GM19467 (cell line): ENCODE measurements at regions not wholly inside any gene's neighbourhood (a gene's known extent, or its start where the extent isn't known, plus 50 kb on each side); places are given as distances from the start of the nearest gene placed in this dataset.

Source experiments
- ATAC-seq: cut with Tn5 transposase; IDR thresholded peaks from one replicate; pipeline ENCODE4 v1.9.1; 2021; ENCODE audit warnings: mild to moderate bottlenecking, moderate library complexity; ENCODE audit not compliant: unreplicated experiment

DNA sequence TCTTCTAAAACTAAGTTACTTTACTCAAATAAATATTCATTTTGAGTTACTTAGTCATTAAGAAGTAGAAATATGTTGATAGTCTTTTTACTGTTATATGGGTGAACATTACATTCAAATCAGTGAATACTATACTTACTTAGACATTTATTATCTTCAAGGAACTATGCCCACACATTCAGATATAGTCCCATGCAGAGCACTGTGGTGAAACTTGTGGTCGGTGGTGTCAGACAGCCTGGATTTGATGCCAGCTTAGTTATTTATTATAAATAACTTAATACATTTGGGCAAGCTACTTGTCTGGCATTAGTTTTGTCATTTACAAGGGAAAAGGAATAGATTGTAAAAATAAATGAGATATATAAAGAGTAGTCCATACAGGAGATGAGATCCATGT lies 149.5 kb downstream of the RAP2B start:
- no peak for ATAC-seq

DNA sequence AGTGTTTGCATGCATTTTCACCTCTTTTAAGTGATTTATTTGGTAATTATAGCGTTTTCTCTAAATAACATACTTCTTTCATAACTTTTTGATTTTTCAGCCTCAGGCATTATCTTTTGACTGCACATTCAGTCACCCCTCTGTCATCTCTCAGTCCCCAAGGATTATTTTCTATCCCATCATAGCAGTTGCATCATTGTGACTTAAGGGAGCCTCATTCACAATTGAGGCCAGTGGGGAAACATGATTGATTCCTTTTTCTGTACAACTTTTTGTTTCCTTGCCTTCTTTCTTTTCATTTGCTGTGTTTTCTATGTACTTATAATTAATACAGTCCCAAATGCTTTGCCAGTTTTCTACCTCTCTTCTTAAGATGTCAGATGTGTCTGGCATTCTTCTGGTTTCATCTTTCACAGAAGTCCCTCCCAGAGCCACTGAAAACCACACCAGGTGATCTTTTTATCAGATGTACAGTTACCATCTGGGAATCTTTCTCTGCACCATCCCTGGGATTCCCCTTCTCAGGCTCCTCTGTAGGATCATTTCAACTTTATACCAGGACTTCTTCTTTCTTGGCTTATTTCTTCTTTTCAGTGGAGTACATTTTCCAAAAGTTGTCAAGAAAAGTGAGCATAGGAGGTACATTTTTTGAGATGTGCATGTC lies 151.4 kb downstream of the RAP2B start:
- no peak for ATAC-seq

DNA sequence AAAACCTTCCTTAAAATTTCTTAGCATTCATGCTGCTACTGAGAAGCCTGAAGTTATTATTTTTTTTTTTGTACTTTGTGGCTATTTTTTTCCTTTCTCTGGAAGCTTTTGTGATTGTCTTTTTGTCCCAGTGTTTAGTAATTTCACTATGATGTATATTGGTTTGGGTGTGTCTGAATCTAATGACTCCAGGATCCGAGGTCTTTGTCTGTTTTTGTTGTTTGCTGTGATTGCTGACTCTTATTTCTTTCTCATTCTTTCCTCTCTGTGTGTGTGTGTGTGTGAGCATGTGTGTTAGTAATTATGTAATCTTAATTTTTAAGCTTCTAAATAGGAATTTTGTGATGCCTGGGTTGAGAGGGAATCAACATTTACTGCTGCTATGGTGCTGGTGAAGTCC lies 152.0 kb downstream of the RAP2B start:
- ATAC-seq, result no peak

DNA sequence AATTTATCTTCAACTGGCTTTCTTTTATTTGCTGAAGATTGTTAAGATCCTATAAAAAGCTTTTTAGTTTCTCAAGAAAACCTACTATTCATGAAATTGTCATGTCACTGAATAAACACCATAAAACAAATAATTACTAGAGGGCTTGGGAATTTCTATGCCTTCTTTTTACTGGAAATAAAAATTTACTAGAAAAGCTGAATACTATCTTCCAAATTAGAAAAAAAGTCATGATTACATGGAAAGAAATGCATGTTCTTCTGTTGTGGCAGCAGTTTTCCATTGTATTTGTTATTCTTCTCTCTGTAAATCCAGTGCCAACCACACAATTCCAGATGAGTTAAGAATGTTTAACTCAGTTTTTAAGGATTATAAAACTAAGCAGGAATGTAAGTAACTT lies 153.8 kb downstream of the RAP2B start:
- no peak for ATAC-seq

DNA sequence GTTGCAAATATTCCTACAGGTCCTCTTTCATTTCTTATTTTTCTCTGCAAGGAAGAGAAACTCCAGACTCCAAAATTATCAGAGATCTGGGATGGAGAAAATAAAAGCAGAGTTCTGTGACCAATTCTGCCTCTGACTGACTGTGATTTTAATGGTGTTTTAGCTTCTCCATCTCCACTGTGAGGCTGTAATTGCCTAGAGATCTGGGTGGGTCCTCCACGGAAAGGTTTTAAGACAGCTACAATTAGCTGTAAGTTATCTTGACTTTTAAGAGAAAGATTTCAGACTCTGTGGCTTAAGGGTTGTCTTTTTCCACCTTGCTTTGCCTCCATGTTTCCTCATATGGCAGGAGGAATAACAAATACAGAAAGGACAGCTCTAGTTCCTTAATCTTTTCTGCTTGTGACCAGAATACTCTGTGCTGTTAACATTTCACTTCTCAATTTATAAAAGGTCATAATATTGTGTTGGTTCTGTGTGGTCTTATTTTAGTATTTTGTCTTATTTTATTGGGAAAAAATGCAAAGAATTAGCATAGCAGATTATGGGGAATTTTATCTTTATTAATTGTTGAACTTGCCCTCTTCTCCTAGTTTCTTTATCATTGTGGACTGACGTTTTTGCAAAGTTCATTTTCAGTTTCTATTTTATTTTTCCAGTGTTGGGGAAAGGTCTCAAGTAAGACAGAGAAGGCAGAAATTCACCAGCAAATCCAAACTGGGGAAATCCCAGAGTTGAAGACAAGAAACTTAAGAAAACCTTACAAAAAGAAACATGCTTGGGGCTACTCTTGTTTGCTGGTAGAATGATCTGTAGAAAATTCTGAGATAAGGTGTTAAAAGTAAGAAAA lies 157.9 kb downstream of the RAP2B start:
- ATAC-seq, result no peak

DNA sequence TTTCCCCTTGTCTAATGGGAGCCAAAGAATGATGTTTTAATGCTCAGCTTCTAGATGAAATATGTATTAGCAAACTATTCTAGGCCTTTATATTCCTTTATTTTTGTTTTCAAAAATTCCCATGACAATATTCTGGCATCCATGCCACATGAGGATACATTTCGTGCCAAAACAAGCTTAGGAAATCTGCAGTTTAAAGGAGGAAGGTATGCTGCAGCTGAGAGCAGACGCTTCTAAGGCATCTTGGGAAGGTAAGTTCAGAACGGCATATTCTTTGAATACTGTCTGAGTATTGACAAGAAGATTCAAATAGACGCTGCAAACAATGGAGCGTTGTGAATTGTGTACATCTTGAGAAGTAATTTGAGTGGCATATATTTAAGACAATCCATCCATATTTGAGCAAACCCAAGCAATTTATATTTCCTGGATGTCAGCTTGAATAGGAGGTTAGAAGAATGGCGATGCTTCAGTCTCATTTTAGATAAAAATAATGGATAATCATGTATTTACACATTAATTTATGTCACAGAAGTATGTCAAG lies 158.6 kb downstream of the RAP2B start:
- no peak for ATAC-seq

DNA sequence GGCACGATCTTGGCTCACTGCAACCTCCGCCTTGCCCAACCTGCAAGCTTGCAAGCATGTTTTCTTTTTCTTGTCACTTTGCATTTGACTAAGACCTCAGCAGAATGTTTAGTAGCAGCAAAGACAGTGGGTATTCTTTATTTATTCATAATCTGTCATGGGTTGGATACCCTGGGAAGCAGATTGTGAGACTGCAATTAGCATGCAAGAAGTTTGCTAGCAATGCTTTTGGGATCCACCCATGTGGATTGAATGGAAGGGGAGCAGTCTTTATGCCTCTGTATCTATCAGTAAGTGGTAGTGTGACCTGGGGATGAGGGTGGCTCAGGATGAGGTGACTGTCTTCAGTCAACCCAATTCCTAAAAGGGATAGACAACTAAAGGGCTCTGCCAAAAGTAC lies 166.7 kb downstream of the RAP2B start:
- no peak for ATAC-seq

DNA sequence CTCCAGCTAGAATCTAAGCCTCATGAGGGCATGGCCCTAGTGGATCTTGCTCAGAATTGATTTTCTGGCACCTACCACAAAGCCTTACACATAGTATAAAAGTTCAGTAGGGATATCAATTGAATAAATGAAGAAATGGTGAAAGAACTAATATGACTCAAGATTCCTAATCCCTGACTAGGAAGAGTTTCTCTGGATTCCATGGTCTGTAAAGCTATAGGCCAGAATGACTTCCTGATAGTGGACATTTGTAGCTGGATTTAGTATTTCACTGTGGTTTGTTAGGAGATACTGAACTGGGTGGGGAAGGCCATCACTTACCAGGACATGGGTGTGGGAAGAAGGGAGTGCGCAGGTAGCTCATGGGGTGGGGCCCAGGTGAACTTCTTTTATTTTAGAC lies 168.9 kb downstream of the RAP2B start:
- ATAC-seq, result no peak

DNA sequence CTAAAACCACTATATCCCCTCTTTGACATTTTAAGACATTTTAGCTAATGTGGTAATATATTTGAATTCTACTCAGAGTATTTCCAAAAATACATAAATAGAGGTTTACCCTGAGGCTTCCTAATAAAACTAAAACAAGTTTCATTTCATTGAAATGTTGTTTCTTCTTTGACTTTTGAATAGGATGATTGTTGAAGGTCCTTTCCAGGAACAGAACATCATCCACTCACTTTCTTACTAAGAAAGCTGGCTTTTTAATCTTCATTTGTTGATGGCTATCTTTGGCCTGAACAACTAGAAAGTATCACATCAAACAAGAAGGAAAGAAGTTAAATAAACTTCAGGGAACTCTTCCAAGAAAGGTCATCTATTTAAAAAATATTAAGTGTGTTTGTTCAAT lies 169.7 kb downstream of the RAP2B start:
- no peak for ATAC-seq

DNA sequence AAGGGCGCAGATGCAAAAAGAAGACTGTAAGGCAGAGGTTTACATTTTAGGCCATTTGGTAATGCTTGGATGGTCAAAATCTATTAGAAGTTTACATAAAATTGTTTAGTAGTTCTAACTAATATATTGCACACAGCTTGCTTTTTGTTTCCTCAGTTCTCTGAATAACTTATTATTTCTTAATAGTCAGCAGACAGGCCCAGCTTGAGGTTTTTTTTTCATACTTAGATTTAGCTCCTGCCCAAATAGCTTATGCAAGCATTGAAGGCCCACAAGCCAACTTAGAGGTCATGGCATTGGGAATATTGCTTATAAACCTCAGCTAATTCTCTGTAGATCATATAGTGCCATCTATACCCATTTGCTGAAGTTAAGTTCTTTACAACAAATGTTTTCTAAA lies 172.5 kb downstream of the RAP2B start:
- ATAC-seq, result no peak

DNA sequence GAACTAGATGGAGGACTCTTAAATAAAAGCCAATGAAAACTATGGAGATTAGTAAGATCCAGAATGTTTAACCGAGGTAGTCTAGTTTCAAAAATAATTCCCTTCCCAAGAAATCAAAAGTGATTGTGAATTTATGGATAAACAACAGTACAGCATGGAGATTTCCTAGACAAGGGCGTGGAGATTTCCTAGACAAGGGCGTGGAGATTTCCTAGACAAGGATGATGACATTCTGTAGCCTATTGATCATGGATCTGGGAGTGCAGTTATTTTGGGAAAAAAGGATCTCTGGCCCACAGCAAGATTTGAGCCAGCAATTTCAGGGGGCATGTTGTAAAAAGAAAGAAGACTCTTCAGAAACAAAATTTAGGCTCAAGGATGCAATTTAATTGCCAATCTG lies 175.3 kb downstream of the RAP2B start:
- ATAC-seq, result no peak

DNA sequence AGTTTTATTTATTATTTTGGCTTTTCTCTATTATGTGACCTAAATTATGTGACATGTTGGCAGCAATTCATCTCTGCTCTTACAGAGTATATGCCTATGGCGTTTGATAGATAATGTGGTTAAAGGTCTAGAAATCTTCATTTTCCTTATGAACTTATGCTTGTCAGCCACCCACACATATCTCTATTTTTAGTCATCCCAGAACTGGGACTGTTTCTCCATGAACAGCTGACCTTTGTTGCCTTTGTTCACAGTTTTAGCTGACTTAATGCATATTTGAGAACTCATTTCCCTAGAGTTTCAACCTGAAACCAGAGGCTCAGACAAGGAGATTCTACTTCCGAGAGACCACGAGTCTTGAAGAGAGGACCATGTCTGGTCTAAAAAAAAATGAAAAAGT lies 176.5 kb downstream of the RAP2B start:
- ATAC-seq, result no peak

DNA sequence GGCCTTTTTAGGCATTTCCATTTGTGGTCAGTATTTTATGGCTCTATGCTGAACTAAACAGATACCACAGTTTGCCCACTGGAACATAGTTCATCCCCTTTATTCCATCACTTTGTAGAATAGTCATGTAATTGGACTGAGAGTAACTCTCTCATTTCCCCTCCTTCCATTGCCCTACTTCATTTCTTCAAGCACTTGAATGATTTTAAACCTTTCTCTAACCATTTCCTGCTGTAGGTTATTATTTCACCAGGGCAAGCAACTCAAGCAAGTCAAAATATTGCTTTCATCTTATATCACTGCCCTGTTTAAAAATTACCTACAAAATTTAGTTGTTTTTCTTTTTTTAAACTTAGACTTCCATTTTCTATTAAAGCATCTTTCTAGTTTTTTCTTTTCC lies 177.0 kb downstream of the RAP2B start:
- ATAC-seq, result no peak

DNA sequence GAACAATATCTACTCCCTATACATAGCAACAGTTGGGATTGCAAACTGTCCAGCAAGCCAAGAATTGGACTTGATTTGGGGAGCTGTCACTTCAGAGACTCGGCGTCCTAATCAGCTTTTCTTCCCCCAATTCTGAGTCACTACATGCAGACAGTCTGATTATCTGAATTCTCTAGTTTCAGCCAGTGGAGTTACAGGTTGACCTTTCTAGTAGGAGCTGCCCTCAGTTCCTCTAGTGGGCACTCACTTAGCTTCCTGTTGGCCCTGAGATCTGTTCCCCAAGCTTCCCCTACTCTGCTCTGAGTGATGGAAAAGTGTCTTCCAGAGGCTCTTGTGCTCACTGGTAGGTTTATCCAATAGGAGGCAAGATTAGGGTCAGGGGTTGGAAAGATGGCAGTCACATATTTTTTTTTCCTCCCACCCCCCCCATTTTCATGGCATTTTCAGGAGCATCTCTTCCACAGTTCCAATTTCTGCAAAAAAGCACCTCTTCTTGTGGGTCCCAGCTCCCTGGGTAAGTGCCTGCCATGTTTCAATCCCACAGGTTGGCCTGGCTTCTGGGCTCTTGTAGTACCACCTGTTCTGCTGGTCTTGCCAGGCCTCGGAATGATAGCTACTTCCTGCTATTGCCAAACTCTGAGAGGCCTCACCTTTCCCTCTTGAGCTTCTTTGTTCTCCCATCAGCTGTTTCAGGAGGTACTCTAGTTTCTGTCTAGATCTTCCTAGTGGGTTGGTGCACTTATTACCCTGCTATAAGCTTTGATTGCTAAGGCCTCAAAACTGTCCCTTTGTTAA lies 182.2 kb downstream of the RAP2B start:
- ATAC-seq, result no peak

DNA sequence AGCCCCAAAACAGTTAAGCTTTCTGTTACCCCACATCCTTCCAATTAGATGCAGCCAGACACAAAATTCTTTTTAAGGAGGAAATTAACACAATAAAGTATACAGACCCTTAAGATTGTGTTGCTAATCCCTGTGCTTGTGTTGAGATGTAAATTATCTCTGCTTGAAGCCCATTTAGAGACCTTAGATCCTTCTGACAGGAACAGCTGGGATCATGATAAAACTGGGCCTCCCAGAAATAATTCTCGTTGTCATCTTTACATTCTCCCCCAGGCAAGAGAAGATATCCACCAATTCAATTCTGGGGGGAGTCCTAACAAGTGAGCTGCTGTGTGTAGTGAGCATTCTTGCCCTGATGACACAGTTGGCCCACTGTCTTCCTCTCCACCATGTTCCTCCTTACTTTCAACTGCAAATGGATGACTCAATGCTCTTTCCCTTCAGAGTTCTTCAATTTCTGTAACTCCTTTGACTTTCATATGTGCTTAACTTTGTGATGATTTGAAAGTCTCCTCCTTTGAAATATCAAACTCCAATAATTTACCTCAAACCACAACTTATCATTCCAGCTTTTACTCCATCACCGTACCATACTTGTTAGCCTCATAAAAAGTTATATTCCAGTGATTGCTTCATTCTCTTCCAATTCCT lies 186.6 kb downstream of the RAP2B start:
- ATAC-seq, result no peak

DNA sequence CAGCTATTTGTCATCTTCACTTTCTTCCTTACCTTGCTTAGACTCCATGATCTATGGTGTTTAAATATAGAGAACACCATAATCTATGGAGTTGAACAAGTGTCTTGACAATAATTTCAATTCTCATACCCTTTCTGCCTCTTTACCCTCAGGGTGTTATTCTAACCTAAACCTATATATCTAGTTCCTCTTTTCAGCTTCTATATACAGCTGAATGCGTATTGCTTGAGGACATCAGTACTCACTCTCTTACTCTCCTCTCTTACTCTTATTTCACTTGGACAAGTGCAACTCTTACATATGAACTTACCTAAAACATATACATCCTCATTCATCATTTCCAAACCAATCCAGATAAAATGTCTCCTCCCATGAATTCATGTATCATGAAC lies 187.1 kb downstream of the RAP2B start:
- ATAC-seq, result no peak

DNA sequence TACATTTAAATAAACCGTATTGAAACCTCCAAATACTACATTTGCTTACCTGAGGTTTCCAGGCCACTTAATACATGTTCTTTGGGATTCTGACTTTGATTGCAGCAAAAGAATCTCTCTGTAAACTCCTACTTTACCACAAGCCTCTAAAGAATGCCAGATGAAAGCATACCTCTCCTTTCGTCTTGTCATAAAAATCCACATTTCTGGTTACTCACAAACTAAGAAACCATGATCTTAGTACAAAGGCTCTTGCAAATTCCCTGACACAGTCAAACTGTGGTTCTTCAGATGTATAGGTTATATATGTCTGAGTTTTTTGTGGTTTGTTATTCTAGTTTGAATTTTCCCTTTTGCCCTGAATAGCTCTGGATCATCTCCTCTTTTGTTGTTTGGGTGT lies 188.4 kb downstream of the RAP2B start:
- no peak for ATAC-seq

DNA sequence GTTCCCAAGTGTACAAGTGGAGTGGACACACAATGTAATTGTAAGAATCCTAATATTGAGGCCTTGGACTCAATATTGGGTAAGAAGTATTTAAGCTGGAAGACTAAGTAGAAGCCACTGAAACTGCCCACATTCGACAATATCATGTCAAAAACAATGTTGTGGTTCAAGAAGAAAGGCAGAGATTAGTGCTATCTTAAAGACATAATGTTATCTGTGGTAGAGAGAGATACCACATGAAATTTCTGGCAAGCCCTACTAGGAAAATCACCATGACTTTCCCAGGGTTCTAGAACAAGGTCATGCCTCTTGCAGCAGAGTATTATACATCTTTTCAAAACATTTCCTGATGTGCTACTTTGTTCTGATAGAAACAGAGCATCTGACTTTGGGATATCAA lies 192.6 kb downstream of the RAP2B start:
- no peak for ATAC-seq

DNA sequence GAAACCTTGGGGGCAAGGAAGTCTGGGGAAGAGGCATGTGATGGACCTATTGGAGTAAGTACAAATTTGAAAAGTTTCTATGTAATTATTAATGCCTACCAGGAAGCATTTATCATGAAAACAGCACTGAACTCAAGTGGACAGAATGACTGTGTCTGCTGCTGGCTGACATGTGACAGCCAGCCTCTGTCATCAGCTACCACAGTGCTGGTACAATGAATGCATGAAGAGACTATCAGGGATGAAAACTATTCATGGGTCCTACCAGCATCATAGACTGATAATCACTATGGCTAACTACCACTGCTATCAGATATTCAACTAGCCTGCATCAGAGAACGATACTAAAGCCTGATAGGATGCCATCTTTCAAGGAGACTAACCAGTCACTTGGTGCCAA lies 193.5 kb downstream of the RAP2B start:
- no peak for ATAC-seq

DNA sequence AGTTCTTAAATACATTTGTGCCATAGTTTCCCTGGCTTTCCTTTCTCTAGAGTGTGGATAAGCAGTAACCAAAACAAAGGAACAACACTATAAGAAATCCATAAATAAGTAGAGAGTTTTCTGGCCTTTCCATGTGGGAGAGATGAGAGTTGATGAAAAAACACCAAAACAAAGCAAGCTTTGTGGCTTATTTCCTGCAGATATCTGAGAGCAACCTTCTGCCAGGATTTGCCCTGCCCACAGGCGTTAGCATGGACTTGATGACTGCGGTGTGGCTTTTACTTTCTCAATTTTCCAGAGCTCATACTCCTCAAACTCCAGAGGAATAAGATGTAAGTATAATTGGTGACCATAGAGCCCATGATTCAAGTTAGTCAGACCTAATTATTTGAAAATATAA lies 194.9 kb downstream of the RAP2B start:
- ATAC-seq, result no peak

DNA sequence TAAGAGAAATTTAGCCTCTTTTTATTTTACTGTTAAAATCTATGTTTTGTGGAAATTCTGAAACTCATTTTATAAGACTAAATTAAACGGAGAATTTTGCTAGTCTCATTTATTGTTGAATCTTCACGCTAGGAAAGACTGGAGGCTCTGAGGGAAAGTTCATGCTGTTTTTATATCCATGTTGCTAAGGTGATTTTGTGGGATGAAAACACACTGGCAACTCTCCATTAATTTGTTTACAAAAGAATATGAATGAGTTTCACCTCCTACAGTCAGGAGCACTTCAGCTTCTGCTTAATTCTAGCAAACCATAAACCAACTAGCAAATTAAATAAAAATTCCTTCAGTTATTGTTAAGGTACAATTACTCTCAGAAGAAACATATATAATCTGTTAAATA lies 195.4 kb downstream of the RAP2B start:
- ATAC-seq, result no peak
